Keratinocyte (primary cell): ENCODE measurements at regions not wholly inside any gene's neighbourhood (a gene's known extent, or its start where the extent isn't known, plus 50 kb on each side); places are given as distances from the start of the nearest gene placed in this dataset.

Source experiments
- DNase-seq: peaks from one replicate; pipeline ENCODE4 v3.0.0-alpha.2; 2011; ENCODE audit warnings: low read depth, missing footprints, low spot score
- FAIRE-seq: peaks from 2 replicates; lab custom pipeline; 2011; peaks lifted over from hg19 to GRCh38; lab: Jason Lieb, UNC
- H2AFZ ChIP-seq: 2 replicates; pipeline ENCODE4 v1.6.0; 2012; ENCODE audit warnings: low read length, control low read depth, inconsistent platforms; ENCODE audit not compliant: control insufficient read depth
- H3K27ac ChIP-seq: 2 replicates; pipeline ENCODE4 v1.5.1; 2011; ENCODE audit warnings: low read length; ENCODE audit not compliant: control insufficient read depth, insufficient read depth
- H3K27me3 ChIP-seq: 3 replicates; pipeline ENCODE4 v1.6.0; 2011; ENCODE audit warnings: low read length; ENCODE audit not compliant: control insufficient read depth, insufficient read depth; ENCODE audit errors: extremely low read depth
- H3K36me3 ChIP-seq, 2 experiments: 2 replicates in 1 of 2; 3 replicates in 1 of 2; pipeline ENCODE4 v1.5.1; 2011; ENCODE audit warnings: low read length in 2 of 2, mild to moderate bottlenecking in 1 of 2; ENCODE audit not compliant: control insufficient read depth in 2 of 2, insufficient read depth in 2 of 2; ENCODE audit errors: extremely low read depth in 1 of 2
- H3K4me1 ChIP-seq: 3 replicates; pipeline ENCODE4 v1.5.1; 2011; ENCODE audit warnings: low read length; ENCODE audit not compliant: control insufficient read depth, insufficient read depth; ENCODE audit errors: extremely low read depth
- H3K4me2 ChIP-seq: 3 replicates; pipeline ENCODE4 v1.6.0; 2011; ENCODE audit warnings: low read depth, low read length; ENCODE audit not compliant: control insufficient read depth, insufficient read depth; ENCODE audit errors: extremely low read depth
- H3K4me3 ChIP-seq, 3 experiments: fragments of 200-600 bp in 1 of 3; sonication (generic) in 1 of 3; 2 replicates in 2 of 3; 3 replicates in 1 of 3; pipeline ENCODE4 v1.5.1; 2011 to 2016; ENCODE audit warnings: low read length in 3 of 3, mild to moderate bottlenecking in 3 of 3, control low read depth in 2 of 3, inconsistent platforms in 1 of 3, low read depth in 1 of 3, mixed read lengths in 1 of 3, mixed run types in 1 of 3, moderate library complexity in 1 of 3; ENCODE audit not compliant: control insufficient read depth in 2 of 3, insufficient read depth in 2 of 3; ENCODE audit errors: extremely low read depth in 1 of 3
- H3K79me2 ChIP-seq: 2 replicates; pipeline ENCODE4 v1.6.0; 2012; ENCODE audit warnings: low read length; ENCODE audit not compliant: control insufficient read depth, insufficient read depth
- H3K9ac ChIP-seq: 3 replicates; pipeline ENCODE4 v1.6.0; 2011; ENCODE audit warnings: low read length; ENCODE audit not compliant: control insufficient read depth, insufficient read depth; ENCODE audit errors: extremely low read depth
- H3K9me1 ChIP-seq: 3 replicates; pipeline ENCODE4 v1.6.0; 2011; ENCODE audit warnings: low read length; ENCODE audit not compliant: control insufficient read depth, insufficient read depth; ENCODE audit errors: extremely low read depth
- H3K9me3 ChIP-seq: 2 replicates; pipeline ENCODE4 v1.5.1; 2012; ENCODE audit warnings: low read depth, low read length; ENCODE audit not compliant: control insufficient read depth
- H4K20me1 ChIP-seq: 3 replicates; pipeline ENCODE4 v1.6.0; 2011; ENCODE audit warnings: low read length; ENCODE audit not compliant: control insufficient read depth, insufficient read depth; ENCODE audit errors: extremely low read depth
- CTCF ChIP-seq, 3 experiments: IDR thresholded peaks in 1 of 3; conservative IDR thresholded peaks in 1 of 3; optimal IDR thresholded peaks in 1 of 3; 2 replicates in 2 of 3; 3 replicates in 1 of 3; pipeline versions ENCODE3 to v1.5.1; 2011; ENCODE audit warnings: low read length in 3 of 3, mild to moderate bottlenecking in 3 of 3, moderate library complexity in 2 of 3, control low read depth in 1 of 3, inconsistent platforms in 1 of 3; ENCODE audit not compliant: insufficient read depth in 2 of 3; ENCODE audit errors: extremely low read depth in 1 of 3
- EZH2 ChIP-seq: IDR thresholded peaks from one replicate; pipeline ENCODE4 v1.6.1; 2012; ENCODE audit warnings: inconsistent platforms, mild to moderate bottlenecking, low read length, moderate library complexity
- dilution Hi-C: fragments of 300-500 bp; cut with MboI; formaldehyde crosslinking; loops from one replicate; pipeline ENCODE4 v1.7.0; 2020; ENCODE audit warnings: low sequenced_read_pairs; ENCODE audit not compliant: extremely low pct_ligation_motif_present

DNA sequence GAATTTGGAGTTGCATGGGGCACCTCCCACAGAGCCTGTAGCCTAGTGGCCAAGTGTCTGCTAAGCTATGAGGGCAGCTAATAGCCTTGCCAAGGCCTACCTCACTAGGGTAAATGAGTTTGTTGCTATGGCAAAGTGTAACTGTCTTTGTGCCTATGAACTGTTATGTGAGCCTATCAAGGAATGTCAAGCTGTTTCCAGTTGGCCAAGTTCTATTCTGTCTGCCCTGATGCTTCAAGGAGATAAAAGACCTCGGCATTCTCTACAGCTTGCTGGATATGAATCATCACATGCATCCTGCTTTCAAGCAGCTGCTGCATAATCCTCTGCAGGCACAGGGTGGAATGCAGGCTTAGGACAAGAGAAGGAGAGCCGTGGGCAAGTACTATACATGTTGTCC lies 69.8 kb upstream of the CCDC112 start:
- H3K27me3 ChIP-seq = no peaks in the 10 kb centered on the region
- no peaks in the 10 kb centered on the region for H3K9me1 ChIP-seq
- H3K4me3 ChIP-seq = no peak overlapping the region
- H4K20me1 ChIP-seq = no peaks in the 10 kb centered on the region
- H3K9ac ChIP-seq = no peak overlapping the region
- TF ChIP-seq CTCF (optimal IDR thresholded peaks at IDR 0.05 in 1 of 3, IDR thresholded peaks at IDR 0.05 in 1 of 3, conservative IDR thresholded peaks at IDR 0.05 in 1 of 3; ENCODE audit: extremely low read depth in 1 of 3, insufficient read depth in 2 of 3, low read length in 3 of 3) (no peak), EZH2 (no peak)
- no peak overlapping the region for H2AFZ ChIP-seq
- H3K79me2 ChIP-seq = no peaks in the 10 kb centered on the region
- no peaks in the 10 kb centered on the region for H3K36me3 ChIP-seq
- H3K9me3 ChIP-seq = no peaks in the 10 kb centered on the region
- DNase-seq (peak; percentile 83), FAIRE-seq (peak; percentile 98)
- peak overlapping the region; percentile 35 for H3K4me2 ChIP-seq
- H3K27ac ChIP-seq = no peak overlapping the region
- dilution Hi-C loops = no loop called here
- peaks cover 12% of the 10 kb centered on the region for H3K4me1 ChIP-seq

DNA sequence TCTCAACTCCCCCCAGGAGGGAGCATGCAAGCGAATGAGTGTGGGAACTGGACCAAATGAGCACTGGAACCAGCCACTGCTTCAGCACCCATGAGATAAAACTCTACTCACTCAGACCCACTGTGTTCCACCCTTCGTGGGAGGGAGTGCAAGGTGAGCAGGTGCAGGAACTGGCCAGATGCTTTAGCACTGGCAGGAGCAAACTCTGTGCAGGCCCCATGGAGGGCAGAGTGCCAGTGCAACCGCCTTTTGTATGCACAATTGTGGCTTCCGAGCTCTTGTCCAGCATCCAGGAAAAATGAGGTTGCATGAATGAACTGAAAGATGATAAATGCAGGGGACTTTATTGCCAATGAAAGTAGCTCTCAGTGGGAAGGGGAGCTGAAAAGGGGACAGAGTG lies 67.4 kb upstream of the CCDC112 start:
- Histone ChIP-seq H3K4me2 (no peak overlapping the region), H3K27me3 (no peaks in the 10 kb centered on the region), H3K9me3 (no peaks in the 10 kb centered on the region), H3K9ac (no peak overlapping the region), H3K36me3 (no peaks in the 10 kb centered on the region), H3K9me1 (no peaks in the 10 kb centered on the region), H3K4me1 (peaks cover 12% of the 10 kb centered on the region), H2AFZ (no peak overlapping the region), H3K79me2 (no peaks in the 10 kb centered on the region), H3K4me3 (no peak overlapping the region), H3K27ac (no peak overlapping the region), H4K20me1 (no peaks in the 10 kb centered on the region)
- FAIRE-seq = no peak
- dilution Hi-C loops = no loop called here
- TF ChIP-seq EZH2 = no peak
- TF ChIP-seq CTCF (optimal IDR thresholded peaks at IDR 0.05 in 1 of 3, IDR thresholded peaks at IDR 0.05 in 1 of 3, conservative IDR thresholded peaks at IDR 0.05 in 1 of 3; ENCODE audit: extremely low read depth in 1 of 3, insufficient read depth in 2 of 3, low read length in 3 of 3) = no peak
- DNase-seq = no peak
